Globus pallidus (tissue), 1 donor: ENCODE measurements at regions not wholly inside any gene's neighbourhood (a gene's known extent, or its start where the extent isn't known, plus 50 kb on each side); places are given as distances from the start of the nearest gene placed in this dataset.
"Not testable (repeated sequence)": the region's sequence is repeated elsewhere in the genome, so short reads cannot be mapped to it uniquely, and the experiment has no call there.

Experiments
- DNase-seq: peaks from one replicate; pipeline ENCODE4 v3.0.0-alpha.2; 2015; ENCODE audit warnings: low spot score

DNA sequence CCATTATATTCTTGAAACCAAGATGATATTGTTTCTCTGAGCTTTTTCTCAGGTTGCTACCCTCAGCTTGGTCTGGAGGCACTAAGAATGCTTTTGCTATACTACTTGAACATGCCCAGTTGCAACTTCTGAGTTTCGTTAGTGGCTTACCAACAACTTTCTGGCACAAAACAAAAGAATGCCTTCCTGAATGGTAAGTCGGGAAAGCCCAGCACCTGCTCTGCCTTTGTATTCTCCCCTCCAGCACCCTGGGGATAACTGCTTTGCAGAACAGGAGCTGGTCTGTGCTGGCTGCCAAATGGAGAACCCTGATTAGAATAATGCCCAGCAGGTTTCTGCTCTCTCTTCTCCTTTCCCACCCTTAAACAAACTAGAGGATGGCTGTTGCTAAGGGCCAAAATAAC is 149.3 kb downstream of the TGFB2 start:
- DNase-seq: no peak

DNA sequence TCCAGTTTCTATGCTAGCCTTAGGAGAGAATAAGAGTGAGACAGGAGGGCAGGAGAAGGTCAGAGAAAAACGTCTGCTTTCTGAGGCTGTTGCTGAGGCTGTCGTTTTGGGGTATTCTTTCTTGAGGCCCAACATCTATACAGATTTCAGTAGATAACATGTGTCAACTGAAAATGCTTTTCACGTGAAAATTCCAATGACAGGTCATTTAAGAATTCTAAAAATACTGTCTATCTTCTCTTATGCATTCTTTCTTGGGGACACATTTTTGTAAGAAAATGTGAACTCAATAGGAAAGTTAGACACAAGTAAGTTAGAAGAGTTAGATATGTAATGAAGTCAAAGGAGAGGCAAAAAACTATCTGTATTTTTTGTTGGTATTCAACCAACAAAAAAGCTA is 150.8 kb downstream of the TGFB2 start:
- no peak for DNase-seq

DNA sequence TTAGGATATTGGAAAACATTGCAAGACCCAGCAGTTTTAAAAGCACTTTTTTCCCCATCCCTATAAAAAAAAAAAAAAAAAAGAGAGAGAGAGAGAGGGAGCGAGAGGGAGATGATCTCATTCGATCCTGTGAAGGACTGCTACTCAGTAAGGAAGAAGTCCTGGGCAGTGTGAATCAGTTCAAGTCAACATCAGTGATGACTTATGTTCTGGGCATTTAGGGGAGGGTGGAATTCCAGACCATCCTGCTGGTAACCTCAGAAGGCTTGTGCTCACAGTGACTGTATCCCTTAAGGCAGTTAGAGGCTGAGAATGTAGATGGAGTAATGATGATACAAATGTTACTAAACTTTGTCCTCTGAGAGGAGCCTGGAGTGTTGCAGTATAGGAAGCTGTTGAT is 151.4 kb downstream of the TGFB2 start:
- no peak for DNase-seq

DNA sequence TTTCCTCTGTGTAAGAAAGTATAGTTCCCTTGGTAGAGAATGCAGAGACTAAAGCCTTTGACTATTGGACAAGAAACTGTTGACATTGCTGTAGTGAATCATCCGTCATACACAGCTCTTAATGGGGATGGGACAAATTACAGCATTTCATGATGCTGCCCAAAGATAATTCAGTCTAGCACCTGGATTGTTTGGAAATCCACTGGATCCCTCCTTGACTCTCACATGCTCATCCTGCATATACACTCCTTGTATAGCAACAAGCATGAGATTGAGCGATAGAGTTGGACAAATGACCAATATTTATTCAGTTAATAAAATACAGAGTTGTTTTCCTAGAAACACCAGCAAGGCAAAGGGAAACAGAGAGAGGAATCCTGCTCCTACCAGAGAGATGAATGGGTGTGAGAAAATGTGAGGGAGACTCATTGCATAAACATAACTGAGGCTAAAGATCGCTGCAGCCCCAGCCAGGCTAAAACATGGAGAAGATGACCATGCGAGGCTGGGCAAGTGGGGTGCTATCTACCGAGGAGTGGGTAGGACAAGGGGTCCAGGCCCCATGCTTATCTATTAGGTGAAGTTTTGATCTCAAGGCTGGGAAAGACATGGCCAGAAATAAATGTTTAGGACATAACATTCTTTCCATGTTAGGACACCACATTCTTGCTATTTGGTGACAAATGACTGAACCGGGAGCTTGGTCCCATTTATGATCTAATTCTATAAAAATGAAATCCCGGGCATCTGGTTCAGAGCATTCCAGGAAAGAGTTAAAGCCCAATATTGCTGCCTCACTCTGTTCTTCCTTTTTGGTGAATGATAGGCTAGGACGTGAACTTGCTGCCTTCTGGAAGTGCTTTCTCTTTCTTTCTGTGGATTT is 153.2 kb downstream of the TGFB2 start:
- DNase-seq: no peak

DNA sequence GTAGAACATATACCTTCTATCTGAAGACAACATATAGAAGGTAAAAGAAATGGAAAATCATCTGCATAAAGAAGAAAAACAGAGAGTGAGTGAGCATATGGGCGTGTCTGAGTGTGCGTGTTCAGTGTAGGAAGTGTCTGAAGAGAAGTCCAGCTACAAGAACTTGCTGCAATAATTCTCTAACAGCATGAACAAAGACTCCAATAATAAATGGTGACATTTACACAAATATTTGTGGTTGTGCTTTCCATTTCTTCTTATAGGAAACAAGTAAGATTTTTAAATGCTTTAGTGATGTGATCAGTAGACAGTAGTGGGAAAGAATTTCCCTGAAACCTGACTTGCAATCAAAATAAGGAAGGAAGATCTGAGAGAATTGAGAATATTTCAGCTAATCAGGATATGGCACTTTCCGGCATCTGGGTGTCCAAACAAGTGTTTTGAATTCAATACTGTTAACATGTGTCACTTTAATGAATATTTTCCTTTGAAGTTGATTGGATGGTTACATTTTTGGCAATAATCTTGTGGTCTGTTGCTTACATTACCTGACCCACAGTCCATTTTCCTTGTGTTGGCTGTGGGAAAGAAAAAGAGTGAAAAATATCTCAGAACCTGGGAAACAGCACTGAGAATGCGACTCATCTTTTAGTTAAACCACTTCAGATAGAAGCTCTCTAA is 154.0 kb downstream of the TGFB2 start:
- no peak for DNase-seq

DNA sequence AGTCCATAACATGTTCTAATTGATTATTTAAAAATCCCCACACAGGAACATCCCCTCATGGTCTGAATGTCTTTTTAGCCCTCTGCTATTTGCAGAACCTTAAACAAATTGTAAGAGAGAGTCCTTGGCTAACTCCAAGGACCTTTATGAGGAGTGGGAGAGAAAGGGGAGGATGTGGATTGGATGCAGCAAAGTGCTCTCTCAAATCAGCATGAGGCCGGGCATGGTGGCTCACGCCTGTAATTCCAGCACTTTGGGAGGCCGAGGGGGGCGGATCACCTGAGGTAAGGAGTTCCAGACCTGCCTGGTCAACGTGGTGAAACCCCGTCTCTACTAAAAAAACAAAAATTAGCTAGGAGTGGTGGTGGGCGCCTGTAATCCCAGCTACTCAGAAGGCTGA is 154.8 kb downstream of the TGFB2 start:
- DNase-seq: no peak

DNA sequence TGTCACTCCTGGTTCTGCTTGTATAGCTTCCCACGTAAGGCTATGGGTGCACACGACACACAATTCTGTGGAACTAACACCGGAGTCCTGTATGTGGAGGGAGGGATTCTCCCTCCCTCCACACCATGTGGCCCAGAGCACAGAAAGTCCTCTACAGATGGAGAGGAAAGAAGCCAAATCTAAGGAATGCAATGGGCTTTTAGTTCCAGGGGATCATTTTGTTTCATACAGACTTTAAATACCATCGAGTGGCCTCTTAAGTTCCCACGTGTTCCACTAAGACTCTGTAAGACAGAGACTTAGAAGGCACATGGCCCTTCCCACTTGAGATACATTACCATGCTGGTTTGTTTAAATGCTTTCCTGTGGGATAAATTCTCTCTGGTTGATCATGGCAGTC is 156.0 kb downstream of the TGFB2 start:
- DNase-seq: no peak

DNA sequence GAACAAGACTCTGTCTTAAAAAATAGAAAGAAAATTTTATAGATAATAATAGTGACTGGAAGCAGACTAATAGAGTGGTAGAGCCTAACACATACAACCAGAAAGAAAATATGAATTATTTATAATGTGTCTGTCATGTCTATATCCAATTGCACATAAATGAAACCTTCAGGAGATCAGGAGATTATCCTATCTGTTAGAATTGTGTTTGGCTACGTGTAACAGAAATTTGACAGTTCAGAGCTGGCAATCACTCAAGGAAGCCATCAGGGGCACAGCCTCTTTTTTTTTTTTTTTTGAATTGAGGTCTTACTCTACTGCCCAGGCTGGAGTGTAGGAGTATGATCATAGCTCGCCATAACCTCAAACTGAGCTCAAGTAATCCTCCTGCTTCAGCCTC is 157.2 kb downstream of the TGFB2 start:
- DNase-seq: no peak

DNA sequence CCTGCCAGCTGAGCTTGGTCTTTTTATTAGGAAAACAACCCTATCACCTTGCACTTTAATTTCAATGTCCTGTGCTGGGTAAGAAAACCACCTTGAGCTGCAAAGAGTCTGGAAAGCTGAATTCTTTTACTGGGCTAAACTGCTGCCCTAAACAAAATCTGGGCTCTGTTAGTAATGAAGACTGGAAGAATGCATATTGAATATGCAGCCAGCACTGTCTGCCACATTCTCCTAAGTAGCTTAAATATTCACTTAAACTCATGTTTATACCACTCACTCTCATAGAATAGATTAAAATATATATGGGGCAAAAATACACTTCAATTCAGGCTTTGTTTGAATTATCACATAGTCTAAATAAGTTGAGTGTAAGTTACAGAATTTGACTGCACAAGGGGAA is 158.0 kb downstream of the TGFB2 start:
- DNase-seq: no peak

DNA sequence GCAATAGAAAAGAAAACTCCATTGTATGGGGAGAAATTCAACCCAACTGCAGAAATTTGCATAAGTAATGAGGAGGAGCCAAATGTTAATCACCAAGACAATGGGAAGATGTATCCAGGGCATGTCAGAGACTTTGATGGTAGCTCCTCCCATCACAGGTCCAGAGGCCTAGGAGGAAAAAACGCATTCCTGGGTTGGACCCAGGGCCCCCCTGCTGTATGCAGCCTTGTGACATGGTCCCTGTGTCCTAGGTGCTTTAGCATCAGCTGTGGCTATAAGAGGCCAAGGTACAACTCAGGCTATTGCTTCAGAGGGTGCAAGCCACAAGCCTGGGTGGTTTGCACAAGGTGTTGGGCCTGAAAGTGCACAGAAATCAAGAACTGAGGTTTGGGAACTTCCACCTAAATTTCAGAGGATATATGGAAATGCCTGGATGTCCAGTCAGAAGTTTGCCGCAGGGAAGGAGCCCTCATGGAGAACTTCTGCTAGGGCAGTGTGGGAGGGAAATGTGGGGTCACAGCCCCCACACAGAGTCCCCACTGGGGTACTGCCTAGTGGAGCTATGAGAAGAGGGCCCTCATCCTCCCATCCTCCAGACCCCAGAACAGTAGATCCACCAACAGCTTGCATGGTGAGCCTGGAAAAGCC is 162.3 kb downstream of the TGFB2 start:
- DNase-seq: no peak

DNA sequence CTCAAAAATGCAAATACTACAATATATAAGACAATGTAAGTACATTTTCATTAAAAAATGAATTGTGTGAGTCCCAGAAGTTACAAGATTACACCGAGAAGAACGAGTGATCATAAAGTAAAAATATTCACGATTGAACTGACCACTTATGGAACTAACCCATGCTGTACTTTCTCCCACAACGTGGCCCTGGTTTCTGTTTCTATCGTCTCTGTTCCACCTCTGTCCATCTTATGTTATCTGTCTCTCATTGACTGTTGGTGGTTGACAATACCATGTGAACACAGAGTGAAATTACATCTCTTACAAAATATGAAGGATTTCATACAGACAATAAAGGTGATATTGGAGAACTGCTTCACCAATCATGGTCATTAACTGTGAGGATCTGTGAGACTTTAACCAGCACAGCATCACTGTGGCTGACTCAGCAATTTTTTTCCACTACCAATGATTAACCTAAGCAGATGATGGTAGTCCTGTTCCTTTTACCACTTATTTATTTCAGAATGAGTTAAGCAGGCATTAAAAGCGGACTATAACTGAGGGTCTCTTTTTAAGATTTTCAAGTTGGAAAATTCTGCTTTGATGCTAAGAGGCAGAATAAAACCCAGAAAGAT is 165.1 kb downstream of the TGFB2 start:
- no peak for DNase-seq

DNA sequence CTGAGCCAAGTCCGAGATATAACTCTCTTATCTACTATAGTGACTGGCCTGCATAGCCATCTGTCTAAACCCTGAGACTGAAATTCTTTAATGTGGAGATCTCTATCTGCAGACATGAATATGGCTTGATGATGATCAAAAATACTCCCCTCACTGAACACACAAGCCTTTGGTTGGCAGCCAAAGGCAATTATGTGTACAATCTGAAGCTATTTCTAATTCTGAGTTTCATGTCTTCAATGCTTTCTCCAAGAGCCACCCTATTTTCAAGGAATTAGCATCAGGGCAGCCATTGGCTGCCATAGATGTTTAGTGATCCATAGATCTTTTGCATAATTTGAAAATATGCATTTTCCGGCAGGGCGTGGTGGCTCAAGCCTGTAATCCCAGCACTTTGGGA is 168.2 kb downstream of the TGFB2 start:
- DNase-seq: no peak

DNA sequence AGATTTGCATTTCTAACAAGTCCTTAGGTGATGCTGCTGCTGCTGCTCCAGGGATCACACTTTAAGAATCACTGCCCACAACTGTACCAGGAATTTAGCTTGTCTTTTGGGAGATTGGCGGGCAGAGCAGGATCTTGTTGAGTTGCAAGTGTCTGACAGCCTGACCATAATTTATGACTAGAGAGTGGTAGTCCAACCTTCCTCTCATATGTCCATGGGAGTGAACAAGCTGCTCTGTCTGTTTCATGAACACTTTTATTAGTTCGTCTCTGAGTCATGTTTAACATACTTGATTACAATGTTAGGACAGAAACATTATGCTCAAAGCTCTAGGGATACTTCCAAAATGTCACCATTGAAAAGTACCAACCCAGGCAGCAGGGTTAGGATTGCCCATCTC is 169.6 kb downstream of the TGFB2 start:
- DNase-seq: no peak

DNA sequence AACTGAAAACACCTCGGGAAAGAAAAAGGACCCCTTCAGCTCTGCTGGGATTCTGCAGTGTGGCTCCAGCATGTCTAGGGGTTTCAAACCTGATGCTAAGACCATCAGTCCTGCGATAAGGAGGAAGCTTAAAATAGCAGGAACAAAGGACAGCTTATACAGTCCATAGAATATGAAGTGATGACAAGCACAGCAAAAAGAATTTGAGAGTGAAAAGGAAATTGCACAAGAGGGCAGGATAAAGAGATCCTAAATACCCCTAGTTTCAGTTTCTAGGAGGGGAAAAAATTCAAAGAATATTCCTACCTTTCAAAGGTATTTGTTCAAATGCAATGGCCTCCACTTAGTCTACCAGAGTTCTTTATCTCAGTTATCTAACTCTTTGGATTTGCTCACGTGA is 171.4 kb downstream of the TGFB2 start:
- no peak for DNase-seq

DNA sequence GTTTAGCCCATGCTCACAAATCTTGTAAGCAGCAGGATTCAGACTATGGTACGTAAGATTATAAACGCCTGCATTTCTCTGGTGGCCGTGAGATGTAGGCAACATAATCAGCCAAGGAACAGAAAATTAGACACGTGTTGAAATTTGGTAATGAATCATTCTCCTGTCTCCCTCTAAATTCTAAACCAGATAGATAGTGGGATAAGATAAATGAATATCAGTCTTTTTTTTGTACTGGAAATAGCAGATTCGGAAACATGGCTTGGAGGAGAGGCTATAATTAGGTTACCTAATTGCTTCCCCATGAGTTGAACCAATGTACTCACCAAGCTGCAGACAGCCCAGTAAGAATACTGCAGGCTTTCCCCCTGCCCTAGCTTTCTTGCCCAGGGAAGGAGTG is 172.3 kb downstream of the TGFB2 start:
- no peak for DNase-seq

DNA sequence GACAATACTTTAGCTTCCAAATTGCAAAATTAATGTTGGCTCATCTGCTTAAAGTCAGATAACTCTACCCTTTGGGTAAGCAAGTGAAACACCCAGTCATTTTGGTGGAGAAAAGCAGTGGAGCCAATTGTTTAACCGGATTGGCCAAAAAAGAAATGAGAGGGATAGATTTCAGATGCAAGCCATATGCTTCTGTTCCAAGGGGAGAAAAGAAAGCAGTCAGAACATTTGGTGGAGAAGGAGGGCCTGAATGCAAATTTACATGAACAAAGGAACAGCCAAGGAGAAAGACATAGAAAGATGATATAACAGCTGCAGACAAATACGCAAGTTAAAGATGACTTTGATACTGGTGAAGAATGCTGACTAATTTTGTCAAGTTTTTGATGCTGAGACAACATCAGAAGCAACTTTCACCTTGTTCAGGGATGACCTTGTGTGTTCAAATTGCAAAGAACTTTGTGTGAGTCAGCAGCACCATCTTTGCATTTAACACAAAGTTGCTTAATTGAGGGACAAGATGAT is 173.1 kb downstream of the TGFB2 start:
- DNase-seq: no peak

DNA sequence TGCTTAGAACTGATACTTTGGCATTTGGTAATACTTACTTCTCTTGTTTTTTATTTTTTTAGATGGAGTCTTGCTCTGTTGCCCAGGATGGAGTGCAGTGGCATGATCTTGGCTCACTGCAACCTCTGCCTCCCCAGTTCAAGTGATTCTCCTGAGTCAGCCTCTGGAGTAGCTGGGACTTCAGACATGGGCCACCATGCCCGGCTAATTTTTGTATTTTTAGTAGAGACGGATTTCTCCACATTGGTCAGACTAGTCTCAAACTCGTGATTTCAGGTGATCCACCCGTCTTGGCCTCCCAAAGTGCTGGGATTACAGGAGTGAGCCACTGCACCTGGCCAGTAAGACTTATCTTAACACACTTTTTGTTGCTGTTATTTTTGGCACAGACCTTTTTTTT is 175.5 kb downstream of the TGFB2 start:
- not testable (repeated sequence) for DNase-seq

DNA sequence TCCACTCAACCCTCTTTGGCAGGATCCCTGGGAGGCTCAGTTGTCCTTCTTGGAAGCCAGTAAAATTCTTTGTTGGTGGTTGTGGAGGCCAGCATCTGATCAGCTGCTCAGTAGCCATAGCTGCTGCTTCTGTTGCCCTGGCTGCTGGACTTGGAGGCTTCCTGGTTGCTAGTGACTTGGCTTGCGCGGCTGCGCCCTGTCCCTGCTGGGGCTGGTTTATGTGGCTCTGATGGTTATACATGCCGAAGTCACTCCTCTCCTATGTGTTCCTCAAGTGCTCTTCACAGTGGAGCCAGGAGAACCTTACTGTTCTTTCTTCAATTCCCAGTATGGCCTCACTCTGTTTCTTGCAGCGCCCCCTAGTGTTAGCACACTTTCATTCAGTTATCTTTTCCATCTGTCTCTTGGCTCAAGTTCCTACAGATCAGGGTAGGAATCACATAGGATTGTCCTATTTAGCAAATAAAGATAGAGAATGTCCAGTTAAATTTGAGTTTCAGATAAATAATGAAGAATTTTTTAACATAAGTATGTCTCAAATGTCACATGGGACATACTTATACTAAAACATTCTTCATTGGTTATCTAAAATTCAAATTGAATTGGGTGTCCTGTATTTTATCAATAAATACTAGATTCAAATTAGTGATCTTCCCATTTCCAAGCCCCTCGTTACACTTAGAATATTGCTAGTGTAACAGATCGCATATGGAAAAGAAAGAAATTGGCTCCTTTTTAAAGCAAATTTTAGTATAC is 176.5 kb downstream of the TGFB2 start:
- peak; percentile 20 for DNase-seq

DNA sequence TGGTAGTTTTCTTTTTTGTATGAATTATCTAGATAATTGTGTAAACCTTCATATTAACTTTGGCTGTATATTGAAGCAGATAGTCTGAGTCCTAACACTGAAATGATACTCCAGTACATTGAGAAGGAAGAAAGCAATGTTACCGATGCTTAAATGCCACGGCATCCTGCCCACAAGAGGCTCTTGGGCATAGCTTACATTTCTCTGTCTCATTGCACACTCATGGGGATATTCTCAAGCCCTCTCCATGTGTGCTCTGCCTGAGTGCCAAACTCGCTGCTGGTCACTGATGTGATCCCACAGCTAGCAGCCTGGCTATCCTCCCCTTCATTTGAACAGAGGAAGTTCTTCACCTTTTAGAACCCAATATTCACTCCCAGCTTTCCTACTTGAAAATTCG is 179.4 kb downstream of the TGFB2 start:
- DNase-seq: no peak

DNA sequence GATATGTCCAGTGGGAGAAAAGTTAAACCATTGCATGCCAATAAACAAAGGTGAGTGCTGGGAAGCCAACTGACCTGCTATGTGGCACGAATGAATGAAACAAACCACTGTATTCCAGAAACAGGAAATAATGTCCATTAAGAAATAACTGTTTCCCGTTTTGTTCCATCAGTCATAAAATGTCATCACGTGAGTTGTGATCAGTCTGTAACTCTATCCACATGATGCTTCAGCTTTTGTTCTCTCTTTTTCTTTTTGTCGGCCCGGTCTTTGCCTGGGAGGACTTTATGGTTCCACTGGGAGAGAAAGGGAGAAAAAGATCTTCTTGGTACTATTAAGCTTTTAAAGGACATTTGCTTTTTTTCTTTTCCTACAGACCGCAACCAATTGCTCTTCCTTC is 179.9 kb downstream of the TGFB2 start:
- no peak for DNase-seq

DNA sequence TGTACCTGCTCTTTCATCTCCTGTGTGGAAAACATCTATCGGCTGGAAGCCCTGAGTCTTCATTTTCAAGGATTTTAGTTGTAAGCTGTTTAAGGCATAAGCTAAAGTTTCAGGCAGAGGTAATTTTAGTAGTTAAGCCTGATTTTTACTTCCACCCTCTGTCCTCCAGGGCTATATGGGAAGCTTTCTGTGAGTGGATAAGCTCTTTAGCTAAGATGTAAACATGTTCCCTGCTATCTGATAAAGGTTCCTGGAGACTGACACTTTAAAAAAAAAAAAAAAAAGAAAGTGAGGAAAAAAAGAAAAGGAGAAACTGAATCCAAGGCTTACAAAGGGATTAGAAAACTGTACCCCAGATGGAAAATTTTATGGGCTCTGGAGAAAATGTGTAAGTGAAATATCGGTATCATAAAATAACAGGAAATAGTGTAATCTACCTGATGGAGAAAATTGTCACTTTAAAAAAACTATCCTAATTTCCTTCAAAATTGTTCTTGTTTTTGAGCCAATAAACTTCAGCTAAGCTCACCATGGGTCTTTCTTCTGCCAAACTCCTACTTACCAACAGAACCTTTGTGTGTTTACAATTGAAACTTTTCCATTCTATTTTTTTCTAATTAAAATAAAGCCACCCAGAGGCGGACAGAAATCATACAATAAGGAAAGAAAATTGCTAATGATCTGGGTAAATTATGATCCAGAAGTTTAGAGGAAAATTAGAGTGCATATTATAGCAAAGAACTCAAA is 180.5 kb downstream of the TGFB2 start:
- no peak for DNase-seq
